COLO668 (cell line): ENCODE measurements at regions not wholly inside any gene's neighbourhood (a gene's known extent, or its start where the extent isn't known, plus 50 kb on each side); places are given as distances from the start of the nearest gene placed in this dataset.
"Not testable (repeated sequence)": the region's sequence is repeated elsewhere in the genome, so short reads cannot be mapped to it uniquely, and the experiment has no call there.

Experiments used
- DNase-seq: peaks from one replicate; lab custom pipeline; 2025; ENCODE audit not compliant: unreplicated experiment; lab: John Stamatoyannopoulos, UW

DNA sequence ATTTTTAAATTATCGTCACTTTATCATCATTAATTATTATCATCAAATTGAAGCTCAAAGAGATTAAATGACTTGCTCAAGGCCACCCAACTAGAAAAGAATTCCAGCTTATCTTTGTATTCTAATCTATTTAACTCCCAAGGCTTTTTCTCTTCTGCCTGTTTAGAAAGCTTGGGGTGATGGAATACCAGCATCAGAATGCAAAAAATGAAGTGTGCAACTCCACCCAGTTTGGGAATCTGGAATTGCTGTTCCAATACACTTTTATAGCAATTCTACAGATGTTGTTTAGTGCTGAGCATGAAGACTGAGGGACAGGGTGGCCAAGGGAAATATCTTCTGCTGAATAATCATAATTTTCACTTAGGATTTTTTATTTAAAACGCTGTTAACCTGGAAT lies 97.2 kb upstream of the FIBIN start:
- no peak for DNase-seq

GRCh38 chr11:26898799-26899198 lies 95.1 kb upstream of the FIBIN start:
- DNase-seq: no peak

- no peak for DNase-seq
These were observed 92.8 kb upstream of the FIBIN start for GRCh38 chr11:26901162-26901561.

- DNase-seq: no peak
These were observed 89.8 kb upstream of the FIBIN start for GRCh38 chr11:26904132-26904531.

DNA sequence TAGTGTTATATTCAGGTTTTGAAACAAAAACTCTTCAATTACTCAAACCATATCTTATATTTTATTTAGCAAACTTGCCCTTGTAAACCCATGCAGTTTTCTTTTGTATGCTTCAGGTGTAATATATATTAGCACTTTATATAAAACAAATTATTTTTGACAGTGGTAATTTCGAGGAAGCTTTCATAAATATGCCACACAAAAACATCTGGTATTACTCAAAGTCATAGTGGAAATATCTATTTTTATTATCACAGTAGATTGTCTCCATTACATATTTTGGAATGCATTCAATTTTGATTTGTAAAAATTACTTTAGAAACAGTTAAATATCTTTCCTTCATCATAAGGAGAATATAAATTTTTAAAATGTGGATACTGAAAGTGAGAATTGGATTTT lies 89.1 kb upstream of the FIBIN start:
- DNase-seq: no peak

DNA sequence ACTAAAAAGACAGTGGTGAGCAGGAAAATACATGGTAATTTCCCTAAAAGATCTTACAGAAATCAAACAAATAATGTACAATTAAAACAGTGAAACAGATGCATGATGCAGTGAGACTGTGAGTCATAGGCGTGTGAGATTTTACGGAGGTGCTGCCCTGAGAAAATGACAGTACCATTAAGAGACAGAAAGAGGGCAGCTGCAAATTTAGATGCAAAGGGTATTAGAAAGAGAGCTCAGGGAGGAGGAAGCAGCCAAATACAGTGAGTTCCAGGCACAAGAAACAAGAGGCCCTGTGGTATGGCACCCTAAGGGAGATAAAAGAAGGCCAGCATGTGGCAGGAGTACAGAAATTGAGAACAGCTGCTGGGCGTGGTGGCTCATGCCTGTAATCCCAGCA lies 88.5 kb upstream of the FIBIN start:
- DNase-seq: no peak

GRCh38 chr11:26909515-26909914 lies 84.4 kb upstream of the FIBIN start:
- no peak for DNase-seq

DNA sequence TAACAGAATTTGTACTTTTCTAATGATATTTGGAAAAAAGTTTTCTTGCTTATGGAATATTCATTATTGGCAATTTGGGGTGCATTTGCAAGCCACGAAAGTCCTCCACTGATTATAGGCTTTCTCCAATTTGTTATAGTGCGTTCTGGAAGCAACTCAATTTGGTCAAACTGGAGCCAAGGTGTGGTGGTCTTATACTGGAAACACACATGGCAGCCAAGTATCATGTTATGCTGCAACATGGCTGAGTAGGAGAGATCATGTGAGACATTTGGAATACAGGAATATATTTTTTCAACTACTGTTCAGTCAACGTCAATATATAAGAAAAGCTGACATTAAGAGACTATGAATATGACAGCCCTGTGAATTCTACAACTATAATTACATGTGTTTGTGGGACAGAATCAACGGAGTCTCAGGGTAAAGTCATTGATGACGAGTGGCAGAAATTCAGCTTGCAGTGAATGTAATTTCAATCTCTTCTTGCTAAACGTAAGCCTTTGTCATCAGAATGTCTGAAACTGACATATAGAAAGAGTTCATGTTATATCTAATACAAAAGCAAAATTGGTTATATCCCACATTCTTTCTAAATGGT lies 83.8 kb upstream of the FIBIN start:
- no peak for DNase-seq

DNA sequence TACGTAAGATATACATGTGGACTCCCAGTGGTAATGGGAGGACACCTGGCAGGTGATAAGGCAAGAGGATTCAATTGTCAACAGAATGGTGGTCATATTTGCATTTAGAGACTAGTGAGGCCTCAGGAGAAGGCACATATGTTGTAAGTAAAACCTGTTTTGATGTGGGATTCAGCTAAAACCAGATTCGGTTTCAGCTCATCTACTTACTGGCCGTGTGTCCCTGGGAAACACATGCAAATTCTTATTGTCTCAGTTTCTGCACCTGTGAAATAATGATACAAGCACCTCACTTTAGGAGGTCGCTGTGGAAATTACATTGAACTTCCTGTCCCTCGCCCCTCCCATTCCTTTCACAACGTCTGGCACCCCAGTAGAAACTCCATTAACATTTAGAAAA lies 78.9 kb upstream of the FIBIN start:
- DNase-seq: no peak

- DNase-seq: no peak
These were observed 77.1 kb upstream of the FIBIN start for GRCh38 chr11:26916805-26917204.

DNA sequence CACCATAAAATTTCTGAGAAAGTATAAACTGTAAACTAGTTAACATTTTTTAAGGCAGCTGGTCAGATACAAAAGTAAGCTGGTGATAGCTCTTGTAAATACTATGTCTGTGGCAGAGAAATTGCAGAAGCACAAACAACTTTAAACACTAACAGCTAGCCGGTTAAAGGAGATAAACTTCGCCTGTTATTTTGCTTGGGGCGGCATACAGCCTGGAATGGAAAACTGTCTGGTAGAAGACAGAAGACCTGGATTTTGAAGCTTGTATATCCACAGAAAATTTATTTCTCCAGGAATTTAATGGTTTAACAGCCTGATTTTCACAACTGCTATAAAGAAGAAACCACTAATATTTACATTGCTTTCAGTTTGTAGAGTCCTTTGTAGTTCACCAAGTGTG lies 65.3 kb upstream of the FIBIN start:
- DNase-seq: no peak

DNA sequence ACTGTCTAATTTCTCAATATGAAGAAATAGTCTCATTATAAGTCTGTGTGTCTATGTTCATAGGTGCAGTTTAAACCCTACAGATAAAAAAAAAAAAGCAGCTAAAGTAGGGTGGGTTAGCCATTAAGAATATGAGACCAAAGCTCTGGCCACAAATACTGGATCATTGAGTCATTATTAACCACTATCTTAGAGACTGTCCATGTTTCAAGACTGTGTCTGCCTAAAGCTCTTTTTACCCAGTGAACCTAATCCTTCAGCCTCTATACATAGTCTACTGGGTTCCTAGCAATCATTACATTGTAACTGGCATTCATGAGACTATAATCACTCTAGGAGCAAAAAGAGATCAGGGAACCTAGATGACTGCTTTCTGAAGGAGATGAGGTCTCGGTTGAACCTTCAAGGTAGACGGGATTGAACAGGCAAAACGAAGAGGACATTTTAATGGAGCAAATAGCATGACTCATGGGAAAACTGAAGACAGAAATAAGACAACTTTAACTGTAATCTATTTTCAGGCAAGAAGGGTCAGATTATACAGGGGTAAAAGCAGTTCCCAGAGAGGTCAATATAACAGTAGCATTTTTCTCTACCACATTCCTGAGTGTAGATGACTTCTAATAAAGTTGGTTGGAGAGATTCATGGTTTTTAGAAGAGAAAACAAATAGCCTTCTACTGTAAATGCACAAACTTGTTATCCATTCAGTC lies 64.0 kb upstream of the FIBIN start:
- DNase-seq: no peak

- DNase-seq: no peak
These were observed 63.2 kb upstream of the FIBIN start for GRCh38 chr11:26930518-26931247.

DNA sequence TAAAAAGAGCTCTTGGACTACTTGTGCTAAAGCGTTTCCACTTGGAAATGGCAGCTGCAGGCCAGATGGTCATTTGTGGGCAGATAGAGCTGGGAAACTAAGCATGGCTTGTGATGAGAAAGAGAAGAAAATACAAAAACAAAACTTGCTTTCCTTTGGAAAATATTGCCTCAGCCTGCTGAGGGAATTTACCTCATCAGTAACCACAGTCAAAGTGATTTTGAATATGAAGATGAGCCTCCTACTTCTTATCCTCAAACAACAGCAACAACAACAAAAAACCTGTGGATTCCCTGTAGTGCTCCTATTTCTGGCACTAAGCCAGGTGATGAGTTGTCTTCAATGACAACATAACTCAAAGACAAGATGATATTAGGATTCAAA lies 62.7 kb upstream of the FIBIN start:
- no peak for DNase-seq

- no peak for DNase-seq
These were observed 62.0 kb upstream of the FIBIN start for GRCh38 chr11:26931881-26932280.

DNA sequence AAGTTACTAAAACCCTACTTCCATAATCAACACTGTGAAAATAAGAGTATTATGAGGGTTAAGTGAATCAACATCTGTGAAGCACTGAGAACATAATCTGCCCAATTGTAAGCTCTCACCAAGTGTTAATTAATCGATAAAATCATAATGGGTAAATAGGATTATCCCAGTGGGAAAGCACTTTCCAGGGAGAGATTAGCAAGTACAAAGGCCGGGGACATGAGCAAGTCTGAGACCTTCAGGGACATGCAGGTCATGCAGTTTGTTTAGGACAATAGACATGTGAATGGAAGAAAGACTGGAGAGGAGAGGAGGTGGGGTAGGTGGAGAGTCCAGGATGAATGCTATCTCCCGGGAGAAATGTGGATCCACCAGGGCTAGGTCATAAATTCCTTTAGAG lies 57.8 kb upstream of the FIBIN start:
- DNase-seq: no peak

DNA sequence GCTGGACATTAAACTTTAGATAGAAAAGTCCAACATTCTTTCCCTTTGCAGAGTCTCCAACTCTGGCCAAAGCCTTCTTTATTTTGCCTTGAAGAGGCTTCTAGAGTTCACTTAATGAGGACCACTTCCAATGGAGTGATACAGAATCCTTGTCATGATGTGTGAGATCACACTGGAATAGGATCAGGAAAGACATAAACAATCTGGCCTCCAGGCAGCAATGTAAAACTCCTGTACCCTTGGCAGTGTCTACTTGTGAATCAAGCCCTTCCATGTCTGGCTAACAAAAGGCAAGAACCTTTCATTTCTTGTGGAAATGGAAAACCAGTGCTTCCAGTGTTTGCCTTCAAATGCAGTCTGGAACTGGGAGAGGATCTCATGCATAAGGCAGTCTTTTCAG lies 56.5 kb upstream of the FIBIN start:
- DNase-seq: no peak

DNA sequence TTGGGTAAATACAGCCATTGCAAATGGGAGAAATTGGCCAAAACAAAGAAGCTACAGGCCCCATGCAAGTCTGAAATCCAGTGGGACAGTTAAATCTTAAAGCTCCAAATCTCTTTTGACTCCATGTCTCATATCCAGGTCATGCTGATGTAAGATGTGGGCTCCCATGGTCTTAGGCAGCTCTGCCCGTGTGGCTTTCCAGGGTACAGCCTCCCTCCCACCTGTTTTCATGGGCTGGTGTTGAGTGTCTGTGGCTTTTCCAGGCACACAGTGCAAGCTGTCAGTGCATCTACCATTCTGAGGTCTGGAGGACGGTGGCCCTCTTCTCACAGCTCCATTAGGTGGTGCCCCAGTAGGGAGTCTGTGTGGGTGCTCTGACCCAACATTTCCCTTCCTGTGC lies 53.4 kb upstream of the FIBIN start:
- not testable (repeated sequence) for DNase-seq

DNA sequence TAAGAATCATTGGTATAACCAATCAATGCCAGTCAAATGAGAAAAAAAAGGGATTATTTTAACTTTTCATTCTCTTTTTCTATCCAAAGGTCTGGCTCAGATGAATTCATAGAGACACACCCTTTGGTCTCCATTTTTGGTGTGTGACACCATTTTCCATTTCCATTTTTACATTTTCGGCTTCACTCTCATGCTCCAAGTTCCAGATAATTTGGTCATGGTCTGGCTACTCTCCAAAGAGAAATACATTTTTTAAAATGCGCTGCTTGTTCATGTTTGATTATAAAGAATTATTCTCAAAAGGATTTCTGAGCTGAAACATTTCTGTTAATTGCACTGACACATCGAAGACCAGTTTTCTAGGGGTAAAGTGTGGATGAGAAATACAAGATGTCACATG lies 51.6 kb upstream of the FIBIN start:
- no peak for DNase-seq

DNA sequence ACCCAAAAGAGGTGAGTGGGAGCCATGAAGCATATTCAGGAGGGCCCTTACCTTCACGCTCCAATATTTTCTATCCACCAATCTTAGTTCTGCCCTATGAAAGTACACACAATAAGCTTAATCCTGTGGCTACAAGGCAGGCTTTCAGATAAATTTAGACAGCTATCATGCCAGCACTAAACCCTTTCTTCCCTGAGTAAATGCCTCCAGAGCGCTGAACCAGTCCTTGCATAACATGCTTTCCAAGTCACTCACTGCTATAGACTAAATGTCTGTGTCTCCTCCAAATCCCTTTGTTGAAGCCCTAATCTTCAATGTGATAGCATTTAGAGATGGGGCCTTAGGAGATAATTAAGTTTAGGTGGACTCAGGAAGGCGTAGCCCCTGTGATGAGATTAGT lies 50.3 kb upstream of the FIBIN start:
- DNase-seq: no peak
